HG03025 (cell line): ENCODE measurements at regions not wholly inside any gene's neighbourhood (a gene's known extent, or its start where the extent isn't known, plus 50 kb on each side); places are given as distances from the start of the nearest gene placed in this dataset.
"Not testable (repeated sequence)": the region's sequence is repeated elsewhere in the genome, so short reads cannot be mapped to it uniquely, and the experiment has no call there.

ENCODE experiments used
- ATAC-seq: cut with Tn5 transposase; IDR thresholded peaks from one replicate; pipeline ENCODE4 v1.9.1; 2021; ENCODE audit warnings: mild to moderate bottlenecking, moderate library complexity; ENCODE audit not compliant: unreplicated experiment, low FRiP score

GRCh38 chr14:83006121-83006670 lies 1472.5 kb upstream of the SEL1L start:
- ATAC-seq: no peak

GRCh38 chr14:83007052-83007451 lies 1473.4 kb upstream of the SEL1L start:
- not testable (repeated sequence) for ATAC-seq

GRCh38 chr14:83007641-83008225 lies 1474.1 kb upstream of the SEL1L start:
- ATAC-seq: no peak

GRCh38 chr14:83017296-83017695 lies 1483.6 kb upstream of the SEL1L start:
- no peak for ATAC-seq

GRCh38 chr14:83019744-83020414 lies 1486.2 kb upstream of the SEL1L start:
- ATAC-seq: no peak

GRCh38 chr14:83021323-83021722 lies 1487.7 kb upstream of the SEL1L start:
- ATAC-seq: no peak

- ATAC-seq: no peak
These were observed 1489.7 kb upstream of the SEL1L start for GRCh38 chr14:83023369-83023768.

- no peak for ATAC-seq
These were observed 1507.6 kb upstream of the SEL1L start for GRCh38 chr14:83041224-83041623.

GRCh38 chr14:83042858-83043257 lies 1509.2 kb upstream of the SEL1L start:
- ATAC-seq: no peak

- no peak for ATAC-seq
These were observed 1510.3 kb upstream of the SEL1L start for GRCh38 chr14:83044001-83044400.

- ATAC-seq: no peak
These were observed 1513.6 kb upstream of the SEL1L start for GRCh38 chr14:83047059-83047830.

GRCh38 chr14:83053022-83053710 lies 1519.5 kb upstream of the SEL1L start:
- ATAC-seq: no peak

- ATAC-seq: no peak
These were observed 1524.4 kb upstream of the SEL1L start for GRCh38 chr14:83058068-83058467.

GRCh38 chr14:83071888-83072501 lies 1538.3 kb upstream of the SEL1L start:
- ATAC-seq: no peak

- ATAC-seq: no peak
These were observed 1551.5 kb upstream of the SEL1L start for GRCh38 chr14:83085136-83085535.

- no peak for ATAC-seq
These were observed 1552.1 kb upstream of the SEL1L start for GRCh38 chr14:83085725-83086124.

GRCh38 chr14:83091991-83092956 lies 1558.6 kb upstream of the SEL1L start:
- not testable (repeated sequence) for ATAC-seq

- ATAC-seq: no peak
These were observed 1562.4 kb upstream of the SEL1L start for GRCh38 chr14:83096092-83096491.

GRCh38 chr14:83101846-83102245 lies 1568.2 kb upstream of the SEL1L start:
- no peak for ATAC-seq
